Mesendoderm (in vitro differentiated cells): ENCODE measurements at regions not wholly inside any gene's neighbourhood (a gene's known extent, or its start where the extent isn't known, plus 50 kb on each side); places are given as distances from the start of the nearest gene placed in this dataset.
A peak's percentile ranks its signal among the peaks of the same experiment; 100 is the strongest.

Source experiments
- DNase-seq: peaks from one replicate; pipeline ENCODE4 v3.0.0; 2013
- H2AK5ac ChIP-seq: 2 replicates; pipeline ENCODE4 v1.6.1; 2013; ENCODE audit warnings: low read length, inconsistent platforms
- H2BK120ac ChIP-seq: 2 replicates; pipeline ENCODE4 v1.6.1; 2013; ENCODE audit warnings: low read depth, mild to moderate bottlenecking, low read length, moderate library complexity, mixed read lengths
- H2BK15ac ChIP-seq: replicated peaks from 2 replicates; pipeline ENCODE4 v1.6.1; 2013; ENCODE audit warnings: low read depth, mild to moderate bottlenecking, moderate library complexity
- H2BK5ac ChIP-seq: 2 replicates; pipeline ENCODE4 v1.6.1; 2013; ENCODE audit warnings: low read length, inconsistent platforms
- H3K18ac ChIP-seq: 2 replicates; pipeline ENCODE4 v1.6.1; 2013; ENCODE audit warnings: mild to moderate bottlenecking, low read length, mixed read lengths
- H3K23ac ChIP-seq: one replicate; pipeline ENCODE4 v1.6.1; 2013; ENCODE audit warnings: low read length
- H3K27ac ChIP-seq: 2 replicates; pipeline ENCODE4 v1.5.1; 2013; ENCODE audit warnings: low read depth, mild to moderate bottlenecking, inconsistent platforms, low read length, moderate library complexity
- H3K27me3 ChIP-seq: 2 replicates; pipeline ENCODE4 v1.6.1; 2013; ENCODE audit warnings: low read length, control low read depth, mild to moderate bottlenecking, inconsistent platforms; ENCODE audit not compliant: insufficient read depth, poor library complexity
- H3K36me3 ChIP-seq: 2 replicates; pipeline ENCODE4 v1.6.1; 2013; ENCODE audit warnings: low read length, inconsistent platforms; ENCODE audit not compliant: control insufficient read depth, insufficient read depth
- H3K4ac ChIP-seq: one replicate; pipeline ENCODE4 v1.6.1; 2013; ENCODE audit warnings: low read depth, mild to moderate bottlenecking, low read length, moderate library complexity
- H3K4me1 ChIP-seq: 2 replicates; pipeline ENCODE4 v1.6.1; 2013; ENCODE audit warnings: low read depth, low read length, inconsistent platforms; ENCODE audit not compliant: control insufficient read depth
- H3K4me2 ChIP-seq: 2 replicates; pipeline ENCODE4 v1.6.1; 2013; ENCODE audit warnings: low read length
- H3K4me3 ChIP-seq: 2 replicates; pipeline ENCODE4 v1.5.1; 2013; ENCODE audit warnings: mild to moderate bottlenecking, low read length
- H3K56ac ChIP-seq: one replicate; pipeline ENCODE4 v1.6.1; 2013; ENCODE audit warnings: low read length
- H3K79me1 ChIP-seq: 2 replicates; pipeline ENCODE4 v1.6.1; 2013; ENCODE audit warnings: low read length, inconsistent platforms
- H3K79me2 ChIP-seq: 2 replicates; pipeline ENCODE4 v1.6.1; 2013; ENCODE audit warnings: mild to moderate bottlenecking, low read length; ENCODE audit not compliant: control insufficient read depth, insufficient read depth
- H3K9ac ChIP-seq: 2 replicates; pipeline ENCODE4 v1.6.1; 2013; ENCODE audit warnings: low read length, inconsistent platforms
- H4K5ac ChIP-seq: one replicate; pipeline ENCODE4 v1.6.1; 2013; ENCODE audit warnings: low read length
- H4K8ac ChIP-seq: one replicate; pipeline ENCODE4 v1.6.1; 2013; ENCODE audit warnings: low read depth, mild to moderate bottlenecking, control low read depth, low read length, moderate library complexity
- WGBS: extraction: QIAGEN DNeasy Blood & Tissue Kit; methylation state at CpG from one replicate; pipeline ENCODE4 v1.1.7; 2013; ENCODE audit warnings: low lambda C conversion rate, missing lambda C conversion rate; ENCODE audit not compliant: insufficient coverage; ENCODE audit errors: extremely low coverage; 5-methylcytosine and 5-hydroxymethylcytosine counted together

GRCh38 chr18:40061086-40061485 lies 1893.9 kb upstream of the PIK3C3 start:
- Histone ChIP-seq H2BK120ac (no peak overlapping the region), H3K4me2 (no peak overlapping the region), H3K36me3 (no peaks in the 10 kb centered on the region), H3K9ac (no peak overlapping the region), H4K8ac (no peak overlapping the region), H3K79me1 (no peaks in the 10 kb centered on the region), H3K4ac (no peak overlapping the region), H3K56ac (no peak overlapping the region), H3K79me2 (no peaks in the 10 kb centered on the region), H3K4me3 (no peak overlapping the region), H2BK5ac (no peak overlapping the region), H3K27ac (no peak overlapping the region), H2BK15ac (no peak overlapping the region), H3K18ac (no peak overlapping the region), H3K4me1 (no peaks in the 10 kb centered on the region), H2AK5ac (no peak overlapping the region), H3K23ac (no peak overlapping the region), H4K5ac (no peak overlapping the region), H3K27me3 (no peaks in the 10 kb centered on the region)
- no CpG with 5 or more reads among the region's 2 CpGs for WGBS
- no peak for DNase-seq

- no peak overlapping the region for H3K27ac ChIP-seq
- no CpG with 5 or more reads among the region's 1 CpG for WGBS
- no peak overlapping the region for H3K23ac ChIP-seq
- no peak overlapping the region for H2BK15ac ChIP-seq
- no peaks in the 10 kb centered on the region for H3K36me3 ChIP-seq
- no peaks in the 10 kb centered on the region for H3K27me3 ChIP-seq
- H3K79me2 ChIP-seq = no peaks in the 10 kb centered on the region
- H3K79me1 ChIP-seq = no peaks in the 10 kb centered on the region
- H2BK5ac ChIP-seq = no peak overlapping the region
- no peak overlapping the region for H2BK120ac ChIP-seq
- H2AK5ac ChIP-seq = no peak overlapping the region
- H3K4me2 ChIP-seq = no peak overlapping the region
- H4K8ac ChIP-seq = no peak overlapping the region
- no peak for DNase-seq
- H3K4me1 ChIP-seq = no peaks in the 10 kb centered on the region
- no peak overlapping the region for H3K4me3 ChIP-seq
- H3K9ac ChIP-seq = no peak overlapping the region
- no peak overlapping the region for H3K18ac ChIP-seq
- H4K5ac ChIP-seq = no peak overlapping the region
- H3K4ac ChIP-seq = no peak overlapping the region
- H3K56ac ChIP-seq = no peak overlapping the region
These were observed 1894.5 kb upstream of the PIK3C3 start for GRCh38 chr18:40060562-40060961.

- 100% methylated on average over 2 of the region's 3 CpGs for WGBS
- no peak overlapping the region for H3K4ac ChIP-seq
These were observed 1896.0 kb upstream of the PIK3C3 start for GRCh38 chr18:40058811-40059570.

GRCh38 chr18:40056079-40056692 lies 1898.8 kb upstream of the PIK3C3 start:
- no peak for DNase-seq
- Histone ChIP-seq H3K56ac (no peak overlapping the region), H3K23ac (no peak overlapping the region)

More at GRCh38 chr18:40058811-40059570, 1896.0 kb upstream of the PIK3C3 start:
- Histone ChIP-seq H2BK15ac (no peak overlapping the region), H2AK5ac (no peak overlapping the region), H3K4me1 (no peaks in the 10 kb centered on the region), H3K56ac (no peak overlapping the region), H2BK5ac (no peak overlapping the region), H3K36me3 (no peaks in the 10 kb centered on the region), H4K5ac (no peak overlapping the region), H3K27me3 (no peaks in the 10 kb centered on the region), H3K79me2 (no peaks in the 10 kb centered on the region), H3K4me2 (no peak overlapping the region), H3K23ac (no peak overlapping the region), H3K9ac (no peak overlapping the region), H2BK120ac (peak overlapping the region; percentile 45), H4K8ac (no peak overlapping the region), H3K18ac (no peak overlapping the region), H3K79me1 (no peaks in the 10 kb centered on the region), H3K27ac (no peak overlapping the region), H3K4me3 (no peak overlapping the region)
- no peak for DNase-seq

GRCh38 chr18:40055262-40055661 lies 1899.8 kb upstream of the PIK3C3 start:
- no peak overlapping the region for H2AK5ac ChIP-seq
- WGBS = no CpG with 5 or more reads among the region's 5 CpGs
- no peaks in the 10 kb centered on the region for H3K79me1 ChIP-seq
- no peaks in the 10 kb centered on the region for H3K36me3 ChIP-seq
- H2BK120ac ChIP-seq = no peak overlapping the region
- H3K27me3 ChIP-seq = no peaks in the 10 kb centered on the region
- H3K4me1 ChIP-seq = no peaks in the 10 kb centered on the region
- no peak for DNase-seq
- no peak overlapping the region for H3K18ac ChIP-seq
- no peak overlapping the region for H3K4me3 ChIP-seq
- no peak overlapping the region for H3K4me2 ChIP-seq
- H2BK15ac ChIP-seq = no peak overlapping the region
- no peak overlapping the region for H4K5ac ChIP-seq
- H3K79me2 ChIP-seq = no peaks in the 10 kb centered on the region
- no peak overlapping the region for H3K27ac ChIP-seq
- H3K4ac ChIP-seq = no peak overlapping the region
- H3K56ac ChIP-seq = no peak overlapping the region
- no peak overlapping the region for H3K9ac ChIP-seq
- H2BK5ac ChIP-seq = no peak overlapping the region
- no peak overlapping the region for H4K8ac ChIP-seq
- H3K23ac ChIP-seq = no peak overlapping the region

More at GRCh38 chr18:40056079-40056692, 1898.8 kb upstream of the PIK3C3 start:
- Histone ChIP-seq H2BK15ac (no peak overlapping the region), H4K8ac (no peak overlapping the region), H3K9ac (no peak overlapping the region), H3K27me3 (no peaks in the 10 kb centered on the region), H3K4me3 (no peak overlapping the region), H3K4me1 (no peaks in the 10 kb centered on the region), H2AK5ac (no peak overlapping the region), H3K4ac (no peak overlapping the region), H3K27ac (no peak overlapping the region), H2BK5ac (no peak overlapping the region), H3K18ac (no peak overlapping the region), H4K5ac (no peak overlapping the region), H3K79me1 (no peaks in the 10 kb centered on the region), H3K36me3 (no peaks in the 10 kb centered on the region), H3K79me2 (no peaks in the 10 kb centered on the region), H3K4me2 (no peak overlapping the region), H2BK120ac (no peak overlapping the region)
- WGBS = no CpG with 5 or more reads among the region's 2 CpGs
